ENCODE measurements at regions not wholly inside any gene's neighbourhood (a gene's known extent, or its start where the extent isn't known, plus 50 kb on each side); places are given as distances from the start of the nearest gene placed in this dataset.

DNA sequence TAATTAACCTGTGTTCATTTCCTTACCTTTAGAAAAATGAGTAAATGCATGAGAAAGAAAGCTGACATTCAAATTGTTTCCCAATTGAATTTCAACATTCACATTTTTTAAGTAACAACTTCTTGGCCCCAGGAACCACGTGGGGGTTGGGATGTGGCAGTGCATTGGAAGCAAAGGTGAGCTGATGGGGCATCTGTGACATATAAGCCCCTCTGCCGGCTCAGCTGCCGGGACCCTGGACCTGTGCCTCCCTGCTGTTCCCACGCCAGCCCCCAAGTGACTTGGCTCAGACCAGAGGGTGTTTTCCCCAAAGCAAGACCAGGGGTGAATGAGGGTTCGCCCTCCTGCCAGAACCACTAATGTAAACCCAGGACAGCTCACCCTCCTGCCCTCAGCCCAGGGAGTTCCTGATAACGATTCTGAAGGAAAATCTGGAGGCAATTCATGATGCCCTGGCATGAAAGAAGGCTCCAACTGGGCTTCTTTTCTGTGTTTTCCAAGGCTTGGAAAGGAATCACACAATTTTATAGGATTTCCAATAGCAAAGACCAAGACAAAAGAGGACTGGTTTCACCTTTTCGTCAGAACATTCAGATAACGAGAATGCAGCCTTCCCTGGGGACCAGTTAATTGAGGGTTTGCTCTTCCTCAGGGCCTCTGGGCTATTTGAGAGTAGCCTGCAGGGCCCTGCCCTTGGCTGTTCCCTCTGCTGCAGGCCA, 193.2 kb upstream of the TWIST2 start:
- Histone ChIP-seq H3K27me3 (no peaks in the 10 kb centered on the region), H3K4me3 (no peak overlapping the region), H3K36me3 (no peaks in the 10 kb centered on the region), H3K4me1 (peaks cover 0 to 19% (median 3%) of the 10 kb centered on the region in 4 donors), H3K27ac (no peak overlapping the region), H3K9me3 (no peaks in the 10 kb centered on the region)
- DNase-seq (ENCODE audit: low spot score in 2 of 2) = no peak
- no peak for TF ChIP-seq EP300 (IDR thresholded peaks at IDR 0.05)
- no peak for TF ChIP-seq POLR2A (IDR thresholded peaks at IDR 0.05)
- TF ChIP-seq, protein P1, sequence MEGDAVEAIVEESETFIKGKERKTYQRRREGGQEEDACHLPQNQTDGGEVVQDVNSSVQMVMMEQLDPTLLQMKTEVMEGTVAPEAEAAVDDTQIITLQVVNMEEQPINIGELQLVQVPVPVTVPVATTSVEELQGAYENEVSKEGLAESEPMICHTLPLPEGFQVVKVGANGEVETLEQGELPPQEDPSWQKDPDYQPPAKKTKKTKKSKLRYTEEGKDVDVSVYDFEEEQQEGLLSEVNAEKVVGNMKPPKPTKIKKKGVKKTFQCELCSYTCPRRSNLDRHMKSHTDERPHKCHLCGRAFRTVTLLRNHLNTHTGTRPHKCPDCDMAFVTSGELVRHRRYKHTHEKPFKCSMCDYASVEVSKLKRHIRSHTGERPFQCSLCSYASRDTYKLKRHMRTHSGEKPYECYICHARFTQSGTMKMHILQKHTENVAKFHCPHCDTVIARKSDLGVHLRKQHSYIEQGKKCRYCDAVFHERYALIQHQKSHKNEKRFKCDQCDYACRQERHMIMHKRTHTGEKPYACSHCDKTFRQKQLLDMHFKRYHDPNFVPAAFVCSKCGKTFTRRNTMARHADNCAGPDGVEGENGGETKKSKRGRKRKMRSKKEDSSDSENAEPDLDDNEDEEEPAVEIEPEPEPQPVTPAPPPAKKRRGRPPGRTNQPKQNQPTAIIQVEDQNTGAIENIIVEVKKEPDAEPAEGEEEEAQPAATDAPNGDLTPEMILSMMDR (IDR thresholded peaks at IDR 0.05) = no peak
- 77 to 78% methylated on average over 8 of the region's 8 CpGs for WGBS, 2 donors

DNA sequence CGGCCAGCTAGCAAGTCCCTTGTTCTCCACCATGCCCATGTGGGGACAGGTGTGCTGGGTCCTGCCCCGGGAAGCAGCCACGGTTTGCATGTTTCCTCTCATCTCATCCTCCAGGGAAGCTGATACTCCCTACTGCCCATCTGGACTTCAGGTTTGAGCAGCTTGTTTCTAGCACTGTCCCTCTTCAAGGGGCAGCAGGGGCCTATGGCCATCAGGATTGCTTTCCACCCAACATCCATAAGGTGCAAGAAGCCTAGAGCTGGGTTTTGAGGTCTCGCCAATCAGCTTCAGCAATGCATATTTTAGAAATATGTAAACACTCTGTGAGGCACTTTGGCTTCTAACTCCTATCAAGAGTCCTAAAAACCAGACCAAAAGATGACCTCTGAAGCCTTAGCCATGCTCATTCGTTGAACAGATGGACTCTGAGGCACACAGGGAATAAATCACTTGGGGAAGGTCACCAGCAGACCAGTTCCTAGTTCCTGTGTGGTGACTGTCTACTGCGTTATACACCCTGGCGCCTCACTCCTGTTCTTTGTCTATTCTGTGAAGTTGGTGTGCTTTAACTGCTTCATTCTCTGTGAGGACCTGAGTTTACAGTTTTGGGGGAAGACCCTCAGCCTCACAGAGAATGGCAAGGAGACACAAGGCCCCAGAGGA, 192.6 kb upstream of the TWIST2 start:
- Histone ChIP-seq H3K27me3 (no peaks in the 10 kb centered on the region), H3K36me3 (no peaks in the 10 kb centered on the region), H3K4me3 (no peak overlapping the region), H3K4me1 (peaks cover 0 to 19% (median 3%) of the 10 kb centered on the region in 4 donors), H3K9me3 (no peaks in the 10 kb centered on the region), H3K27ac (no peak overlapping the region)
- DNase-seq (ENCODE audit: low spot score in 2 of 2) = no peak
- TF ChIP-seq, protein P1 (IDR thresholded peaks at IDR 0.05) = no peak
- no peak for TF ChIP-seq EP300 (IDR thresholded peaks at IDR 0.05)
- no peak for TF ChIP-seq POLR2A (IDR thresholded peaks at IDR 0.05)
- WGBS, 2 donors = 69 to 74% methylated on average over 7 of the region's 7 CpGs

DNA sequence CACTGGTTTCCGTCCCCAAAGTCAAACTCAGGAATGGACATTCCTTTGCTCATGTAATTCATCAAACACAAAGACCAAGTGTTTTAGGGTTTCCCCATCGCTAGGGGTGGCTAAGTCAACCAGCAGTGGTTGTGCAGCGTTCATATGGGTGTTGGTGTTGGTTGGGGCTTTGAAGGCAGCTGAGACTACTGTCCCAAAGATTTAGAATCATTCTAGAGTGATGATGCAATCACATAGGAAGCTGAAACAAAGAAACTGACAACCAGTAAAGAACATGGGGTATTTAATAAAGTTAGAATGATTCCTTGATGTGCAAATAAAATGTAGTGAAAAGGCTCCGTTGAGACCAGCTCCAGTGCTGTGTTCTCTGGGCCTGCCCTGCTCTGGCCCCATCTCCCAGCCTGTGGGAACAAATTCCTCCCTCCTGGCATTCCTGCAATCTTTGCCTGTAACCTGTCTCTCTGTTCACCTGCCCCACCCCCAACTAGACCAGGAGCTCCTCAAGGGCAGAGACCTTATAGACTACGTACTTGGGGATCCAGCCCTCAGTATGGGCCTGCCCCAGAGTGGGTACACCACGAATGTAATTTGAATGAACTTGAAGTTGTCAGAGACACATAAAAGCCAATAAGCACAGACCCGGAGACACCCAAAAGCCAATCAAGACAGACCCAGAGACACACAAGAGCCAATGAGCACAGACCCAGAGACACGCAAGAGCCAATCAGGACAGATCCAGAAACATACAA, 191.7 kb upstream of the TWIST2 start:
- Histone ChIP-seq H3K36me3 (no peaks in the 10 kb centered on the region), H3K9me3 (peaks cover 0 to 2% (median under 1%) of the 10 kb centered on the region in 4 donors), H3K27me3 (no peaks in the 10 kb centered on the region), H3K4me1 (peaks cover 0 to 19% (median 3%) of the 10 kb centered on the region in 4 donors), H3K27ac (peak overlapping the region in 1 of 4 donors; percentile 21), H3K4me3 (no peak overlapping the region)
- no peak for DNase-seq (ENCODE audit: low spot score in 2 of 2)
- TF ChIP-seq EP300 (IDR thresholded peaks at IDR 0.05) (no peak), POLR2A (IDR thresholded peaks at IDR 0.05) (no peak)
- TF ChIP-seq, protein P1 (IDR thresholded peaks at IDR 0.05) = no peak
- 58 to 60% methylated on average over 8 of the region's 8 CpGs for WGBS, 2 donors

DNA sequence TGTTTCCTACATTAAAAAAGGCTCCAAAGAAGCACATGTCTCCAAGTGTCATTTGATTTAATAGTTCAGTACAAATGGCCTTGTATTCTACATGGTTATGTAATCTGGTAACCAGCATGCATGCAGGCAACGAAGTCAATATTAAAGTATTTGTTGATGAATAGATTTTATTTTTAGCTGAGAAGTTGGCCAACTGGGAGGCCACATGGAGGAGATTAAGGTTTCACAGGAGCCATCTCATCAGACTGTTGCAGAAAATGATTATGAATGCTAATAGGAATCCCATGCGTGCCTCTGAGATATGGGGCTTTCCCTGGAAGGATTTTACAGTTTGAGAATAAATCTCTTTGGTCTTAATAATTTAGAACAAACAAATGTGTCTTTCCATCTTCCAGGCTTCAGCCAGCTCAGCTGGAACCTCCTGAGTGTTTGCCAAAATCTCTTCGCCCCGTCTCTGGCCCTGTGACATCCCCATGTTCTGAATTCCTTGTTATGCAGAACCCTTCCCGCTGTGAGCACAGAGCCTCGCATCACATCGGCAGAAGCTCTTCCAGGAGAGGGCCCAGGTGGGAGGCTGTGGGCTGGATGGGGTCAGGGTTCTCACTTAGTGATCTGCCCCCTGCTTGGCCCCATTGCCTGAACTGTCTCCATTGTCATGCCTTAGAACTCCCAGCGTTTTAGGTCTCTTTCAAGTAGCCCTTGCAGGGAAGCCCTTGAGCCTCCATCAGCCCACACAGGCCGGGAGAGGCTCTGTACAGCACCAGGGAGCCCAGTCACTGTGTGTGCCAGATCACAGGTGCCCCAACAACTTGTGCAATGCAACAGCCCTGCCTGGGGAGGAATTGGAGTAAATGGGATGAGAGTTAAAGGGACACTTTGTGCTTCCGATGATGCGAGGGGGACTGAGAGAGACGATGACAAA, 190.5 kb upstream of the TWIST2 start:
- Histone ChIP-seq H3K27ac (peak overlapping the region in 2 of 4 donors; percentile 20 to 37), H3K4me1 (peaks cover 0 to 19% (median 3%) of the 10 kb centered on the region in 4 donors), H3K36me3 (no peaks in the 10 kb centered on the region), H3K9me3 (peaks cover 0 to 13% (median 1%) of the 10 kb centered on the region in 4 donors), H3K27me3 (no peaks in the 10 kb centered on the region), H3K4me3 (no peak overlapping the region)
- peak in 1 of 2 donors; percentile 43 for TF ChIP-seq EP300 (IDR thresholded peaks at IDR 0.05)
- no peak for TF ChIP-seq POLR2A (IDR thresholded peaks at IDR 0.05)
- TF ChIP-seq, protein P1 (IDR thresholded peaks at IDR 0.05) = no peak
- DNase-seq (ENCODE audit: low spot score in 2 of 2) = no peak
- 43 to 46% methylated on average over 12 of the region's 12 CpGs for WGBS, 2 donors

All from tibial nerve (tissue), 4 donors.